ENCODE measurements at regions not wholly inside any gene's neighbourhood (a gene's known extent, or its start where the extent isn't known, plus 50 kb on each side); places are given as distances from the start of the nearest gene placed in this dataset.

- no peak overlapping the region for H3K4me3 ChIP-seq (ENCODE audit: control insufficient read depth, low read depth, low read length)
- DNase-seq (ENCODE audit: low read depth), result no peak
- no peak for TF ChIP-seq CTCF (IDR thresholded peaks at IDR 0.05; ENCODE audit: control insufficient read depth, insufficient read depth, low read depth, low read length, missing control alignments)
Observed at GRCh38 chr2:18297534-18298058, 262.9 kb downstream of the RDH14 start.

GRCh38 chr2:18290386-18290785, 270.1 kb downstream of the RDH14 start:
- no peak for DNase-seq (ENCODE audit: low read depth)
- no peak for TF ChIP-seq CTCF (IDR thresholded peaks at IDR 0.05; ENCODE audit: control insufficient read depth, insufficient read depth, low read depth, low read length, missing control alignments)

GRCh38 chr2:18286897-18287296, 273.6 kb downstream of the RDH14 start:
- DNase-seq (ENCODE audit: low read depth), result no peak
- no peak overlapping the region for H3K4me3 ChIP-seq (ENCODE audit: control insufficient read depth, low read depth, low read length)

More at GRCh38 chr2:18290386-18290785, 270.1 kb downstream of the RDH14 start:
- no peak overlapping the region for H3K4me3 ChIP-seq (ENCODE audit: control insufficient read depth, low read depth, low read length)

GRCh38 chr2:18284331-18284730, 276.1 kb downstream of the RDH14 start:
- DNase-seq (ENCODE audit: low read depth), result no peak
- TF ChIP-seq CTCF (IDR thresholded peaks at IDR 0.05; ENCODE audit: control insufficient read depth, insufficient read depth, low read depth, low read length, missing control alignments), result no peak
- no peak overlapping the region for H3K4me3 ChIP-seq (ENCODE audit: control insufficient read depth, low read depth, low read length)

More at GRCh38 chr2:18286897-18287296, 273.6 kb downstream of the RDH14 start:
- TF ChIP-seq CTCF (IDR thresholded peaks at IDR 0.05; ENCODE audit: control insufficient read depth, insufficient read depth, low read depth, low read length, missing control alignments), result no peak

- no peak overlapping the region for H3K4me3 ChIP-seq (ENCODE audit: control insufficient read depth, low read depth, low read length)
- no peak for DNase-seq (ENCODE audit: low read depth)
- TF ChIP-seq CTCF (IDR thresholded peaks at IDR 0.05; ENCODE audit: control insufficient read depth, insufficient read depth, low read depth, low read length, missing control alignments), result no peak
Observed at GRCh38 chr2:18282026-18282425, 278.4 kb downstream of the RDH14 start.

GRCh38 chr2:18276583-18277075, 283.8 kb downstream of the RDH14 start:
- DNase-seq (ENCODE audit: low read depth), result no peak
- no peak for TF ChIP-seq CTCF (IDR thresholded peaks at IDR 0.05; ENCODE audit: control insufficient read depth, insufficient read depth, low read depth, low read length, missing control alignments)
- no peak overlapping the region for H3K4me3 ChIP-seq (ENCODE audit: control insufficient read depth, low read depth, low read length)

Data from AG09309 (cell line).